ENCODE measurements at regions not wholly inside any gene's neighbourhood (a gene's known extent, or its start where the extent isn't known, plus 50 kb on each side); places are given as distances from the start of the nearest gene placed in this dataset.
"Not testable (repeated sequence)": the region's sequence is repeated elsewhere in the genome, so short reads cannot be mapped to it uniquely, and the experiment has no call there.

GRCh38 chr4:187656959-187657358 lies 338.6 kb upstream of the ZFP42 start:
- DNase-seq (ENCODE audit: low spot score): no peak

- DNase-seq (ENCODE audit: low spot score): no peak
Observed at GRCh38 chr4:187663076-187663475, 332.5 kb upstream of the ZFP42 start.

- DNase-seq (ENCODE audit: low spot score): no peak
Observed at GRCh38 chr4:187664011-187664410, 331.6 kb upstream of the ZFP42 start.

DNA sequence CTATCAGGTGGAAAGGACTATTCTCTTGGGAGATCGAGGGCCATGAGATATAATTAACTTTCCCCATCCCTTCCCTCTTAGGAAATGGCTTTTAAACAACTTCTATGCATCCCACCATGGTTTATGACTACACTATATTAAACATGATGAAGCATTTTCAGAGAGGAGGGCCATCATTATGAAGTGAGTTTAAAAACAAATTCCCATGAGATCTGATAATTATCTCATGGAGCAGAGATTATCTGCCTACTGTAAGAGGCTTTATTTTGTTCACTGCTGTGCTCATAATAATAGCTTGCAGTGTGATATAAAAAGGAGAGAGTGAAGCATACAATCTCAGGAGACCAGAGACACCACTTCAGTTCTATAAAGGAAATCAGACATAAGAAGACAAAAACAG lies 330.5 kb upstream of the ZFP42 start:
- no peak for DNase-seq (ENCODE audit: low spot score)

DNA sequence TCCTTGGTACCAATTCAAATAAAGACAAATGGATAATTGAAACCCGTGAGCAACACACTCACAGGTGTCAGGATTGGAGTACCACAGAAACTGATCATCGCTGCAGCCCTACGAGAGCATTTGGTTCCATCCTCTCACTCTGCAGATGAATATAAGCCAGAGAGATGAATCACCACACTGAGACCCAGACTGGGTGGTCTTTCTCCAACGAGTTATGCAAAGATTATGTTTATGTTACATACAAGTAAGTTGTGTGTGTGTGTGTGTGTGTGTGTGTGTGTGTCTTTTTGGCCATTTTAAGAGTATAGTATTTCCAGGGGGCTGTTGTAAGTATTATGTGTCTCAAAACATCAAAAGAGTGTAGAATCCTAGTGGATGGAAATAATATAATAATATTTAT lies 329.5 kb upstream of the ZFP42 start:
- no peak for DNase-seq (ENCODE audit: low spot score)

GRCh38 chr4:187666697-187667494 lies 328.7 kb upstream of the ZFP42 start:
- peak; percentile 33 for DNase-seq (ENCODE audit: low spot score)

GRCh38 chr4:187668526-187669082 lies 327.0 kb upstream of the ZFP42 start:
- no peak for DNase-seq (ENCODE audit: low spot score)

DNA sequence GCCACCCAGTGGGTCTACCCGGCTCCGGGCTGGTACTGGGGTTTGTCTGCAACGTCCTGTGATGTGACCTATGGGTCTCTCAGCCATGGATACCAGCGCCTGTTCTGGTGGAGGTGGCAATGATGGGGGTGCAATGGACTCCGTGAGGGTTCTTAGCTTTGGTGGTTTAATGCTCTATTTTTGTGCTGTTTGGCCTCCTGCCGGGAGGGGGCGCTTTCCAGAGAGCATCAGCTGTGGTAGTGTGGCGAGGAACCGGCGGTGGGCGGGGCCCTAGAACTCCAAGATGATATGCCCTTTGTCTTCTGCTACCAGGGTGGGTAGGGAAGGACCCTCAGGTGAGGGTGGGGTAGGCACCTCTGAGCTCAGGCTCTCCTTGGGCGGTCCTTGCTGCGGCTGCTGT lies 324.1 kb upstream of the ZFP42 start:
- DNase-seq (ENCODE audit: low spot score): not testable (repeated sequence)

GRCh38 chr4:187671958-187672357 lies 323.6 kb upstream of the ZFP42 start:
- not testable (repeated sequence) for DNase-seq (ENCODE audit: low spot score)

- DNase-seq (ENCODE audit: low spot score): not testable (repeated sequence)
Observed at GRCh38 chr4:187672526-187672925, 323.0 kb upstream of the ZFP42 start.

GRCh38 chr4:187679450-187679849 lies 316.1 kb upstream of the ZFP42 start:
- no peak for DNase-seq (ENCODE audit: low spot score)

DNA sequence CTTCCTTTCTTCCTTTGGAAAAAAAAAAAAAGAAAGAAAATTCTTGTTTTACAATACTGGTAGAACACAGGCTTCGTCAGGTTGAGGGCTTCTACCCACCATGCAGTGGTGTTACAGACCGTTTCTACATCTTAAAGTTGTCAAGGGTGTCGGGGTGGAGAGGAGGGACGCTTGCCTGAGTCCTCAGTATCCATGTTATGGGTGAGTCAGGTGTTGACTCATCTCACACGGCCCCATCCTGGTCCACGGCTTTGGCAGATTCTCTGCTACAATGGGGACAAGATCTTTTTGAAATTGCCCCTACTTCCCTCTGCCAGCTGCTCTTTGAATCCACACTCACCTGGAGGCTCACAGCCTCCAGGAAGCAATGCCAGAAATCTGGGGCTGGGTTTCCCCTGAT lies 310.3 kb upstream of the ZFP42 start:
- DNase-seq (ENCODE audit: low spot score): no peak

DNA sequence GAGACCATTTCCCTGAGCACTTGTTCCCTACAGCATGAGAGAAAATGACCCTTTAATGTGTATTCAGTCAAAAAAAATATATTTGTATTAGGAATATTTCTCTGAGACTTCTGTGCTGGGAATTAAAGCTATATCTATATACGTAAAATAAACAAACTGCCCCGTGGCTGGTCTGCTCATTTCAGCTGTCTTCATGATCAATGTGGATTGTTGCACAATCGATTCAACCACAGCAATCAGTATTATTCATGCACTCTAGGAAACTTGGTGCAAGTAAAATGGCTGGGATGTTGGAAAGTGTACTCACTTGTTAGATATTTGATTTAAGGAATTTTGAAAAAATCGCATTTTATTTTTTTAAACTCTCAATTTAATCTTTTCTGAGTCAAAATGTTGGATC lies 307.9 kb upstream of the ZFP42 start:
- DNase-seq (ENCODE audit: low spot score): no peak

- DNase-seq (ENCODE audit: low spot score): no peak
Observed at GRCh38 chr4:187692626-187693025, 302.9 kb upstream of the ZFP42 start.

GRCh38 chr4:187695531-187695930 lies 300.0 kb upstream of the ZFP42 start:
- DNase-seq (ENCODE audit: low spot score): not testable (repeated sequence)

- no peak for DNase-seq (ENCODE audit: low spot score)
Observed at GRCh38 chr4:187711586-187711985, 284.0 kb upstream of the ZFP42 start.

- no peak for DNase-seq (ENCODE audit: low spot score)
Observed at GRCh38 chr4:187714957-187715356, 280.6 kb upstream of the ZFP42 start.

DNA sequence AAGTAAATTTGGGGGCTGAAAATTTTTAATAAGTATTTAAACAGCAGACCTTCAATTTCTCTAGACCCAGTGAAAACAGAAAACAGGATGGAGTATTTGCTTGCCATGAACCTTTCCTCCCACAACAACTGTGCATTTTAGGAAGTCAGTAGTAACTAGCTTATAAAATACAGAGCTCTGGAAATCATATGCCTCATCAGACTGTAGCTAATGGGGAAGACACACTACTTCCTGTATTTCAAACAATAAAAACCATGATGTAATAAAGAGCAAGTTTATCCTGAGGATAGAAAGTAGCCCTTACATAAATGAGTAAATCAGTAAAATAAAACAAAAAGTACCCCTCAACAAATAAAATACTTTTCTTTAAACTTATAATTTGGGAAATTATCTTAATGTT lies 280.1 kb upstream of the ZFP42 start:
- no peak for DNase-seq (ENCODE audit: low spot score)

- no peak for DNase-seq (ENCODE audit: low spot score)
Observed at GRCh38 chr4:187724456-187724855, 271.1 kb upstream of the ZFP42 start.

DNA sequence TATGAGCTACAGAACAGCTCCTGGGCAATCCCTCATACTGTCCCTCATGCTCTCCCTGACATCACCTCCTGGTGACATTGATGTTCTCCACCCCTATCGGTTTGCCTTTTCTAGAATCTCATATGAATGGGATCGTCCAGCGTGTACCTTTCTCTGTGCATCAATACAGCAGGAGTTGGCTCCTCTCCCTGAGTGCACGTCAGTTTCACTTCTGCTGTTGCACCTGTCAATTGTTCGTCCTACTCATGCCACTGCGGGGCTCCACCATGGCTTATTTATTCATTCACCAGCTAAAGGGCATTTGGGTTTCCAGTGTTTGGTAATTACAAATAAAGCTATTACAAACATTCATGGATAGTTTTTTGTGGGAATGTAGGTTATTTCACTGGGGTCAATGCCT lies 269.1 kb upstream of the ZFP42 start:
- no peak for DNase-seq (ENCODE audit: low spot score)

DNA sequence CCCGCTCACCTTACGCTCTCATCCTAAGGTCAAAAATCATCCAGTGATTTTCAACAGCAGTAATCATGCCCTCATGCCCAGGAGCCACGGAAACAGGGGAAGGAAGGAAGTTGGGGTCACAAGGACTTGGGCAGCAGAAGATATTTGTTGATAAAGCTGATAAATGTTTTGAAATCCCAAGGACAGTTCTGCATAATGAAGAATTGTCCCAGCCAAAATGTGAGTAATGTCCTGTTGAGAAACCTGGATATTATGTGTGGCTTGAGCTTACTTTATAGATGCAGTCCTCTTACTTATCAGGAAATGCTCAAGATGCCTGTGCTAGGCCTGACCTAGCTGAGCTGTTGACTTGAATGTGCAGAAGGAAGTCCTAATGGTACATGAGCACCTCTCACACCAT lies 263.0 kb upstream of the ZFP42 start:
- DNase-seq (ENCODE audit: low spot score): no peak

DNA sequence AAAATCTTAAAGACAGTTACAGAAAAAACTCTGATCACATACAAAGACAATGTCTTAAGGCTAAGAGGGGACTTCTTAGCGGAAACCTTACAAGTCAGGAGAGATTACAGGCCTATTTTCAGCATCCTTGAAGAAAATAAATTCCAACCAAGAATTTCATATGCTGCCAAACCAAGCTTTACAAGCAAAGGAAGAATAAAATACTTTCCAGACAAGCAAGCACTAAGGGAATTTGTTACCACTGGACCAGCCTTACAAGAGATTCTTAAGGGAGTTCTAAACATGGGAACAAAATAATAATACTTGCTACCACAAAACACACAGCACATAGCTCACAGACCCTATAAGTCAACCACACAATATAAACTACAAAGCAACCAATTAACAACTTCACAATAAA lies 255.8 kb upstream of the ZFP42 start:
- no peak for DNase-seq (ENCODE audit: low spot score)

- DNase-seq (ENCODE audit: low spot score): no peak
Observed at GRCh38 chr4:187744911-187745310, 250.7 kb upstream of the ZFP42 start.

DNA sequence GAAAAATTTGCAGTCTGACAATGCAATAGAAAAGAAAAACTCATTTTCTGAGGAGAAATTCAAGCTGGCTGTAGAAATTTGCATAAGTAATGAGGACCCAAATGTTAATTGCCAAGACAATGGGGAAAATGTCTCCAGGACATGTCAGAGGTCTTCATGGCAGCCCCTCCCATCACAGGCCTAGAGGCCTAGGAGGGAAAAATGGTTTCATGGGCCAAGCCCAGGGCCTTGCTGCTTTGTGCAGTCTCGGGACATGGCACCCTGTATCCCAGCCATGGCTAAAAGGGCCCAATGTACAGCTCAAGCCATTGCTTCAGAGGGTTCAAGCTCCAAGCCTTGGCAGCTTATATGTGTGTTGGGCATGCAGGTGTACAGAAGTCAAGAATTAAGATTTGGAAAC lies 244.9 kb upstream of the ZFP42 start:
- not testable (repeated sequence) for DNase-seq (ENCODE audit: low spot score)

Measured in umbilical cord (tissue), 1 donor.